GM18858 (cell line): ENCODE measurements at regions not wholly inside any gene's neighbourhood (a gene's known extent, or its start where the extent isn't known, plus 50 kb on each side); places are given as distances from the start of the nearest gene placed in this dataset.
"Not testable (repeated sequence)": the region's sequence is repeated elsewhere in the genome, so short reads cannot be mapped to it uniquely, and the experiment has no call there.

Experiments used
- ATAC-seq: cut with Tn5 transposase; IDR thresholded peaks from one replicate; pipeline ENCODE4 v1.9.1; 2021; ENCODE audit not compliant: unreplicated experiment

DNA sequence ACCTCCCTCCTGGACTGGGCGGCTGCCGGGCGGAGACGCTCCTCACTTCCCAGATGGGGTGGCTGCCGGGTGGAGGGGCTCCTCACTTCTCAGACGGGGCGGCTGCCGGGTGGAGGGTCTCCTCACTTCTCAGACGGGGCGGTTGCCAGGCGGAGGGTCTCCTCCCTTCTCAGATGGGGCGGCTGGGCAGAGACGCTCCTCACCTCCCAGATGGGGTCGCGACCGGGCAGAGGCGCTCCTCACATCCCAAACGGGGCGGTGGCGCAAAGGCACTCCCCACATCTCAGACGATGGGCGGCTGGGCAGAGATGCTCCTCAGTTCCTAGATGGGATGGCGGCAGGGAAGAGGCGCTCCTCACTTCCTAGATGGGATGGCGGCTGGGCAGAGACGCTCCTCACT lies 305.5 kb downstream of the SLITRK5 start:
- ATAC-seq: not testable (repeated sequence)

- no peak for ATAC-seq
Observed at GRCh38 chr13:87981416-87981815, 310.2 kb downstream of the SLITRK5 start.

DNA sequence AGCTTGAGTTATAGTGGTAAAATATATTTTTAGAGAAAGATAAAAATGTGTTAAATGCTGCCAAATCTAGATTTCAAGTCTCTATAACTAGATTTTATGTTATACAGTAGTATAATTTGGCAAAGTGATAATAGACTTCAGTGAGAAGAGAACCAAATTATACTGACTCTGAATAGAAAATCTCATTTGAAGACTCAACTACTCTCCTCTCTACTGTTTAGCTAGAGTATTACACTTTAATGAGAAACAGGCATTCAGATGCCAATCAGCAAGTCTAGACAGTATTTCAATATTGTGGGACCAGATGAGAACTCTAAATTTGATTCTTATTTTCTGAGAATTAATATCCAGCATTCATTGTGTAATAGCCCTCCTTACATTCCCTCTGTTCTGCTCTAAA lies 311.2 kb downstream of the SLITRK5 start:
- ATAC-seq: no peak

DNA sequence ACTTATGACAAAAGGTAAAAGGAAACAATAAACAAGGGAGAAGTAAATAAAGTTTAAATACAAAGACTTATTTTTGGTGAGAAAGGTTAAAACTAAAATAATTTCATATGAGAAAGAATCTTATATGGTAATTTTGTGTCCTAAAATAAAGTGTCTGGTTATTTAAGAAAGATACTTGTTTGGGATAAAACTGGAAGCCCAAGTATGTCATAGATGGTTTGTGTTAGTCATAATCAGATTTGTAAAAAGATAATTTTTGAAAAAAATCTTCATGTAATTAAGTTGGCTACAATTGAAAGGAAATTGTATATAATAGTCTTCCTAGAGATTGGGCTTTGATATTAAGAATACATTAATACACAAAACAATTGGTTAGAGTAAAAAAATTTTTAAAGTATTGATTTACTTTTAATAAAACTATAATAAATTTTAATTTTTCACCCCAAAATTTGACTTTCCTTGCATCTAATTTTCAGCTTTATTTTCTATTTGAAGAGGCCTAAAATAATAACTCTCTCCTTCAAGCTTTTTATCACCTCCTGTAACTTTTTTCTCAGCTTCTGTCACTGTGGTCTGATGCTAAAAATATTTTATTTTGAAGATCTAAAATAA lies 315.6 kb downstream of the SLITRK5 start:
- ATAC-seq: no peak

GRCh38 chr13:87998081-87998480 lies 326.9 kb downstream of the SLITRK5 start:
- ATAC-seq: no peak

- ATAC-seq: no peak
Observed at GRCh38 chr13:87999240-87999700, 328.1 kb downstream of the SLITRK5 start.

DNA sequence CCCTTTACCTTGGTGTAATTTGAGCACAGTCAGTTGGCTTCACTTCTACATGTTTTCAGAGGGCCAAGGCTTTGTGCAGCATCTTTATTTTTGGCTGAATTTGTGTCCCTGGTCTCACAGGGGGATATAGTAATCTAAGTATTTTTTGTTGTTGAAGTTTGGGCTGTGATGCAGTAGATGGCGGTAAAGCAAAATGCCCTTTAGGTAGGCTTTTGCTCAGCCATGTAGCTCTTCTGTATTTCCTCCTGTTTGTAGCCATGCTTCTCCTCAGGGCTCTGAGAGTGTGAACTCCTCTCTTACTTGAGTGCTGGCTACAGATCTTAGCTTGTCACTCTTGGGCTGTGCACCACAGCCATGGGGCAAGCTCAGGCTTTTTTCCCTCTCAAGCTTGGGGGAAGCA lies 328.6 kb downstream of the SLITRK5 start:
- no peak for ATAC-seq

- ATAC-seq: no peak
Observed at GRCh38 chr13:88000239-88000638, 329.1 kb downstream of the SLITRK5 start.

GRCh38 chr13:88000787-88001186 lies 329.6 kb downstream of the SLITRK5 start:
- no peak for ATAC-seq

DNA sequence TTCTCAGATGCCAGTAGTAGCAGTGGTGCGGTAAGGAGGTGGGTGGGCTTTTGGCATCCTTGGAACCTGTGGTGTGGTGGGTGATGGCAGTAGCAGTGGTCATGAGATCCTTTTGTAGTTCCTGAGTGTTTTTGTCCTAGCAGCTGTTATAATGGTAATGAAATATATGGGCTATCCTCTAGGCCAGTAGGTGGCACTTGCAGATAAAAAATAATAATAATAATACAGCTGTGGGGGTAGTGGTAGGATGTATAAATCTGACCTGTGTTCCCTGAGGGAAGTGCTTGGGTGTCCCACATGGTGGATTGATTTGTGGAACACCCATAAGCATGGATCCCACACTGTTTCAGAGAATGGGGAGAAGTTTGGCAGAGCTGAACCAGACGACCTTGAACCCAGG lies 334.0 kb downstream of the SLITRK5 start:
- no peak for ATAC-seq

DNA sequence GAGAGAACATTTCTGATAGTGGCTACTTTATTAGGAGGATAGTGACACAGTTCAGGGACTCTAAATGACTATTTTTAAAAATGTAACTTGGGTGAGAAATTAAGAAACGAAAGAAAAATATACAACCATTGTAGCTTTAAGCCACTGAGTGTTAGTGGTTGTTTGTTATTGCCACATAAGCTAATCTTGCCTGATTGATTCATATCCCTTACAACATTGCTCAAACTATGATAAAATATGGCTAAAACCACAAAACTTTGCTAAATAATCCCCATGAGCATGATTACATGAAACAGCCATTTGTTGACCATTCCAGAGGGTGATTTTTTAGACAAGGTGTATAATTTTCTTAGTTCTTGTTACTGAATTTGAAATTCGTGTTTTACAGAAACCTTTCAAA lies 343.4 kb downstream of the SLITRK5 start:
- no peak for ATAC-seq

DNA sequence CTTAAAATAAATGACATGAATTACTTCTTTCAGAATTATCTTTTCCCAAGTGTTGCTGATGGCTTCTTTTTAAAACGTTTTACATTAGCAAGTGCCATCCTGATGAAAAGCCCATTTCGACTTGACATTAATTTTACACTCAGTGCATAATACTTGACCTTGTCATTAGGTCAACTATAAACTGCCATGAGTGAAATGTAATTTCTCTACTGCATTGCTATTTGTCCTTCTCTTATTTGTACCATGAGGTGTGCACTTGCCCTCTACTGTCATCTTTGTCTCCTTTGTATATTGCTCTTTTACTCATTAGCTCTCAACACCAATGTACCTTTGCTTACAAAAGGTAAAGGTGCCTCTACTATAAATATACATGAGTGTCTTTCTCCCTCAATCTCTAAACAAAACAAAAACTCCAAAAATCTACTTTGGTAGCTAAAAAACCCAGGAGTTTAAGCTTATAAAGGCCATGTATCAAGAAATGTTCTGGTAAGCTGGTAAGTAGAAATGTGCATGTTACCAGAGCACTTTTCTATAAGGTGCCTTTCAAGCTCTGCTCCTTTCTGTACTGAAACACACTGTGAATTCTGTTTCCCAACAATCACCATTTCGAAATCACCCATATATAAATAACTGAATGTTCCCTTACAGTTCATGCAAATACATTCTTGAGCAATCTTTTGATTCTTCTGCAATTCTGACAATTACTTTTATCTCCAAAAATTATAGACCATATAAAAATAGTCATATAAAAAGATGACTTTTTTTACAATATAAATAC lies 351.4 kb downstream of the SLITRK5 start:
- ATAC-seq: no peak

- no peak for ATAC-seq
Observed at GRCh38 chr13:88026241-88026640, 355.1 kb downstream of the SLITRK5 start.

GRCh38 chr13:88031980-88032559 lies 360.9 kb downstream of the SLITRK5 start:
- ATAC-seq: no peak

- not testable (repeated sequence) for ATAC-seq
Observed at GRCh38 chr13:88036205-88036604, 365.0 kb downstream of the SLITRK5 start.

GRCh38 chr13:88042489-88042888 lies 371.3 kb downstream of the SLITRK5 start:
- no peak for ATAC-seq

DNA sequence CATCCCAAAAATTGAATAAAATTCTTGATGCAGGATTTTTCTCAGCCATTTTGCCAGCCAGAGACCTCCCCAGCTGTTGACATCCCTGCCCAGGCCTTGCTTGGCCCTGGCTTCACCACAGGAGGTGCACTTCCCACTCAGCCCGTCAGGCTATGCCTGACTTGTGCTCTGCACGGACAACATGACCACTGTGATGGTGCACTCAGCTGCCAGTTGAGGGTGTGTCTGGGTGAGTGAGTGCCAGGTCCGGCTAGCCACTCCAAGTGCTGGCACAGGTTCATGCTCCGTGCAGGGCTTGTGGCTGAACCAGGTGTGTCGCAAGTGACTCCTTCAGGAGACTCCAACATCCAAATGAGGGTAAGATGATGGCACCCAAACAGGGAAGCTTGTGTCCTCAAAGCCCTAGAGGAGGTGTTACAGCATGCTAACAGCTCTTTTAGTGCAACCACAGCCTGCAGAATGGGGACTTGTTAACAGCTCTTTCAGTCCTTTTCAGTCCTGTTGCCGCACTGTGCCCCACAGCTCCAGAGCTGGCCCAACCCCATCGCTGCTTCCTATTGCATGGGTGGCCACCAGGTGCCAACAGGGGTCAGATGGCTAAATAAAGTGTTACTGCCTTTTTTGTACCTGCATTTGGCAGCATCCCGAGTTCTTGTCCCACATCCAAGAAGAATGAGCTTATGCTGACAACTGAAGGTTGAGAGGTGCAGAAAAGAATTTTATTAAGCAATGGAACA lies 380.7 kb downstream of the SLITRK5 start:
- no peak for ATAC-seq

DNA sequence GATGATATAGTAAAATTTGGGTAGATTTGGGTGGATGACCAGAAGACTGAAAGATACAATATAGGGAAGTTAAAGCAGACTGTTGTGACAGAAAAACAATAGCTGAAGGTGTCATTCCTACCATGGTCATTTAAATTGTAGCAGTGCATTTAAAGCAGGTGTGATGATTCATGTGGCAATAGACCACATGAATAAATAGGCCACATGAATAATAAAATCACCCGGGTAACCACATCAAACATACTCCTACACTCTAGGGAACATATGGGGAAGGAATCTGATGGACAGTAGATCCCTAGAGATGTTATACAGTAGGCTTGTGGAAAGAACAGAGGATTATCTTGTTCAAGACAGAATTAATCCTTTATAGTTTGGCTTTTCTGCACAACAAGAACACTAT lies 392.6 kb downstream of the SLITRK5 start:
- no peak for ATAC-seq

DNA sequence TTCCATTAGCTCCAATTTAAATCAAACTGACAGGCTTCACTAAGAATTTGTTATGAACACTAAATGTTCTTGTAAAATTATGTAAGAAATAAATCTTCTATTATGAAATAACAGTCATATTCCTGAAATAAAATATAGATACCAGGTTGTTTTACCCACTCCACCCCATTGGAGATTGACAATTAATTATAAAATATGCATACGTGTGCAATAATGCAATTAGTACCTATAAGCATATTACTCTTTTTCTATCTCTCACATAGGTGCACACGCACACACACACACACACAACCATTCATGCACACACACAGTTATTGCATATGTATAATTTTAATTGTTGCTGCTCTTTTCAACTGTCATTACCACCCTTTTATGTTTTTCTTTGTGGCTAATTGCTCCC lies 395.7 kb downstream of the SLITRK5 start:
- no peak for ATAC-seq

DNA sequence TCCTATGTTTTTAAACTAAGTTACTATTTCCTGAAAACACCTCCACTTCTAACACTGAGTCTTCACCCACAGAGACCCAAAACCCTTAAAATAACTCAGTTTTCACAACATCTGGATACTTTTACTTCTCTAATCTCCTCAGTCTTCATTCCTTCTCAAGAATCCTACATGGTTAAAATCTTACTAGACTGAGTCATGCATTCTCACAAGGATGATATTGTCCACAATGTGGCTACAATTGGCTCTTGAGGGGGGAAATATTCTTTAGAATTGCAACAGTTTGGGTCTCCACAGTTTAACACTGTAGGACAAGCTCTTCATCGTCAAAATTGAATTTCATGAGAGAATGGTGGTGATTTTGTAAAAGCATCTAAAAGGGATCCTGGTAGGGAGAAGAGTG lies 397.1 kb downstream of the SLITRK5 start:
- no peak for ATAC-seq

DNA sequence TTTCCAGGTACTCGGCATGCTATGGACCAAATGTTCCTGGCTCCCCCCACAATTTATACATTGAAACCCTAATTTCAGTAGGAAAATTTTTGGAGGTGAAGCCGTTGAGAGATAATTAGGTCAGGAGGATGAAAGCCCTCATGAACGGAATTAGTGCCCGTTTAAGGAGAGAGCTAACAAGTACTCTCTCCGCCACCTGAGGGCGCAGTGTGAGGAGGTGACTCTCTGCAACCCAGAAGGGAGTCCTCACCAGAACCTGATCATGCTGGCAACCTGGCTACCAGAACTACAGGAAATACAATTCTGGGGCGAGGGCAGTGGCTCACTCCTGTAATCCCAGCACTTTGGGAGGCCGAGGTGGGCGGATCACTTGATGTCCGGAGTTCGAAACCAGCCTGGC lies 397.8 kb downstream of the SLITRK5 start:
- no peak for ATAC-seq

DNA sequence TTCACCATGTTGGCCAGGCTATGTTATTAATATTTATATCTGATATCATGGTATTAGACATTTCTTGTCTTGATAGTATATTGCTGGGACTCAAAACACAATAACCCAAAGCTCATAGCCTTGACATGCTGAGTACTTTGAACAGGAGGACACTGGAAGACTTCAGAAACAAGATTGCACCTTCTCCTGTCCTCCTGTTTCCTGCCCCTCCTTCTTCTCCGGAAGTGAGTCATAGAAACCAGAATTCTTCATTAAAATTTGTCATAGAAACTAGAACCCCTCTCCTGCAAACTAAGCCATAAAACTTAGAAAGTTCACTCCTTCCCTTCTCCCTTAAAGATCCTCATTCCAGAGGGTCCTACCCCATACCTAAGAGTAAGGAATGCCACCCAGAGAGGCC lies 400.2 kb downstream of the SLITRK5 start:
- ATAC-seq: no peak
